PFSK-1 (cell line): ENCODE measurements at regions not wholly inside any gene's neighbourhood (a gene's known extent, or its start where the extent isn't known, plus 50 kb on each side); places are given as distances from the start of the nearest gene placed in this dataset.

ENCODE experiments used
- FOXP2 ChIP-seq: optimal IDR thresholded peaks from 2 replicates; pipeline ENCODE3; 2011; ENCODE audit warnings: borderline replicate concordance, control low read depth, inconsistent platforms; ENCODE audit not compliant: insufficient read depth; ENCODE audit errors: extremely low read length, extremely low read depth
- POLR2AphosphoS5 ChIP-seq: IDR thresholded peaks from 2 replicates; pipeline ENCODE4 v1.6.1; 2012; ENCODE audit warnings: low read depth, mild to moderate bottlenecking, control low read depth, low read length, moderate library complexity
- REST ChIP-seq, 2 experiments: IDR thresholded peaks; 2 replicates each; pipeline versions ENCODE4 v1.6.1 to v1.8.0; 2011 to 2012; ENCODE audit warnings: low read depth in 2 of 2, low read length in 2 of 2, control low read depth in 1 of 2, inconsistent platforms in 1 of 2, mild to moderate bottlenecking in 1 of 2, moderate library complexity in 1 of 2; ENCODE audit not compliant: insufficient read depth in 1 of 2
- SIN3A ChIP-seq: IDR thresholded peaks from 2 replicates; pipeline ENCODE4 v1.6.1; 2012; ENCODE audit warnings: mild to moderate bottlenecking, low read length, moderate library complexity, borderline replicate concordance; ENCODE audit not compliant: insufficient read depth
- TAF1 ChIP-seq: IDR thresholded peaks from 2 replicates; pipeline ENCODE4 v1.6.1; 2012; ENCODE audit warnings: low read length, control low read depth, borderline replicate concordance; ENCODE audit not compliant: insufficient read depth

- TF ChIP-seq REST (IDR thresholded peaks at IDR 0.05; ENCODE audit: insufficient read depth in 1 of 2, low read depth in 2 of 2, low read length in 2 of 2) (no peak), POLR2AphosphoS5 (no peak), FOXP2 (no peak), SIN3A (no peak), TAF1 (no peak)
Observed at GRCh38 chrX:7654316-7654715, 188.7 kb upstream of the VCX start.

- TF ChIP-seq TAF1 (no peak), FOXP2 (no peak), REST (IDR thresholded peaks at IDR 0.05; ENCODE audit: insufficient read depth in 1 of 2, low read depth in 2 of 2, low read length in 2 of 2) (no peak)
Observed at GRCh38 chrX:7647831-7648230, 195.1 kb upstream of the VCX start.

- no peak for TF ChIP-seq TAF1
- TF ChIP-seq POLR2AphosphoS5: no peak
- TF ChIP-seq SIN3A: no peak
- no peak for TF ChIP-seq FOXP2
- TF ChIP-seq REST (IDR thresholded peaks at IDR 0.05; ENCODE audit: insufficient read depth in 1 of 2, low read depth in 2 of 2, low read length in 2 of 2): no peak
Observed at GRCh38 chrX:7641141-7641540, 201.8 kb upstream of the VCX start.

DNA sequence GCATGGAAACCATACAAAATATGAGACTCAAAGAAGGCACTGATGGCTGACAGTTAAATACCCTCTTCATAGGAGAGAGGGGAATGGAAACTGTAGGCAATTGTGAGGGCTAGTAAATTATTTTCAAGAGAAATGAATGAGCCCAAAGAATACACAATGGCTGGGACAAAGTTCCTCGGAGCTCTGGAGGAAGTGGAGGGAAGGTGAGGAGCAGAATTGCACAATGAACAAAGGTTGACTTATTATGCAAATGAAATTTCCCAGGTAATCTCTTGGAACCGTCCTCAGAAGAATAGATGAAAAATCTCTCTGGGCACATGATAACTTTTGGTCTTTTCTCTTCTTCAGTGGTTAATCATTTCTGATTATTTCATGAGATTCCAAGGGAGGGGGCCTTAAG lies 202.6 kb upstream of the VCX start:
- TF ChIP-seq SIN3A (no peak), REST (IDR thresholded peaks at IDR 0.05; ENCODE audit: insufficient read depth in 1 of 2, low read depth in 2 of 2, low read length in 2 of 2) (no peak), TAF1 (no peak), FOXP2 (no peak), POLR2AphosphoS5 (no peak)

GRCh38 chrX:7638078-7638710 lies 204.8 kb upstream of the VCX start:
- no peak for TF ChIP-seq FOXP2
- no peak for TF ChIP-seq TAF1
- TF ChIP-seq POLR2AphosphoS5: no peak
- no peak for TF ChIP-seq SIN3A
- no peak for TF ChIP-seq REST (IDR thresholded peaks at IDR 0.05; ENCODE audit: insufficient read depth in 1 of 2, low read depth in 2 of 2, low read length in 2 of 2)
